MCF 10A (cell line): ENCODE measurements at regions not wholly inside any gene's neighbourhood (a gene's known extent, or its start where the extent isn't known, plus 50 kb on each side); places are given as distances from the start of the nearest gene placed in this dataset.
A peak's percentile ranks its signal among the peaks of the same experiment; 100 is the strongest.

Experiments used
- BruUV-seq: library from RNA; stranded (reverse); fragments of 400-500 nt; replicated peaks from 2 replicates; lab custom pipeline; 2021; lab: Mats Ljungman, UMichigan
- CTCF ChIA-PET: fragments of 300-600 bp; sonication (Branson Sonifier 250); formaldehyde crosslinking; extraction: SDS; loops from one replicate; lab custom pipeline; 2021; ENCODE audit warnings: antibody characterized with exemption, inconsistent platforms; lab: Yijun Ruan, JAX
- POLR2A ChIA-PET: fragments of 300-600, 350-650 bp; sonication (Branson Sonifier 250); formaldehyde crosslinking; extraction: SDS; loops from one replicate; lab custom pipeline; 2020; ENCODE audit warnings: antibody characterized with exemption, inconsistent platforms; lab: Yijun Ruan, JAX
- DNase-seq: peaks from one replicate; pipeline ENCODE4 v3.0.0-alpha.2; 2018; ENCODE audit not compliant: unreplicated experiment
- H3K27ac Mint-ChIP-seq: one replicate; pipeline ENCODE4 v1.8.0; 2022; ENCODE audit warnings: mild to moderate bottlenecking, low read depth, mixed read lengths; ENCODE audit not compliant: unreplicated experiment
- H3K27me3 Mint-ChIP-seq: one replicate; pipeline ENCODE4 v1.8.0; 2022; ENCODE audit warnings: mixed read lengths; ENCODE audit not compliant: insufficient read depth, unreplicated experiment
- H3K36me3 Mint-ChIP-seq: one replicate; pipeline ENCODE4 v1.8.0; 2022; ENCODE audit warnings: mild to moderate bottlenecking, moderate library complexity, mixed read lengths; ENCODE audit not compliant: insufficient read depth, unreplicated experiment
- H3K4me1 Mint-ChIP-seq: one replicate; pipeline ENCODE4 v1.8.0; 2022; ENCODE audit warnings: mixed read lengths; ENCODE audit not compliant: insufficient read depth, unreplicated experiment
- H3K4me3 Mint-ChIP-seq: one replicate; pipeline ENCODE4 v1.8.0; 2022; ENCODE audit warnings: mild to moderate bottlenecking, moderate library complexity, mixed read lengths; ENCODE audit not compliant: unreplicated experiment
- H3K9me3 Mint-ChIP-seq: one replicate; pipeline ENCODE4 v1.8.0; 2022; ENCODE audit warnings: mixed read lengths; ENCODE audit not compliant: unreplicated experiment
- CTCF ChIP-seq: fragments of 200-600 bp; IDR thresholded peaks from one replicate; pipeline ENCODE4 v1.8.0; 2022; ENCODE audit warnings: antibody characterized with exemption, mild to moderate bottlenecking; ENCODE audit not compliant: unreplicated experiment
- intact Hi-C: fragments of 100-400 bp; cut with micrococcal nuclease; formaldehyde crosslinking; loops from 2 replicates; pipeline ENCODE4 v1.14.1; 2022

- Mint-ChIP-seq H3K4me3 (no peak overlapping the region), H3K9me3 (peaks cover 4% of the 10 kb centered on the region), H3K4me1 (no peaks in the 10 kb centered on the region), H3K27me3 (no peaks in the 10 kb centered on the region), H3K36me3 (no peaks in the 10 kb centered on the region), H3K27ac (no peak overlapping the region)
- intact Hi-C loops = no loop called here
- ChIA-PET CTCF (interaction anchor here (0.6 to 2.0 kb wide), 2 partner anchors 163 to 613 kb away, joined by 3 to 7 read pairs; no protein-coding TSS in a partner anchor), POLR2A (interaction anchor here (0.6 kb wide), 1 partner anchor 356 kb away, joined by 3 read pairs; the partner anchor contains the start of gene HSF2)
- DNase-seq = no peak
- TF ChIP-seq CTCF = no peak
- no TSS peak for BruUV-seq
These were observed 356.3 kb upstream of the HSF2 start for GRCh38 chr6:122042960-122043735.

- Mint-ChIP-seq H3K4me3 (no peak overlapping the region), H3K36me3 (no peaks in the 10 kb centered on the region), H3K27me3 (no peaks in the 10 kb centered on the region), H3K9me3 (no peaks in the 10 kb centered on the region), H3K4me1 (peaks cover 7% of the 10 kb centered on the region), H3K27ac (peak overlapping the region; percentile 65)
- TF ChIP-seq CTCF = no peak
- no TSS peak for BruUV-seq
- intact Hi-C loops = no loop called here
- no peak for DNase-seq
- CTCF ChIA-PET = no interaction called here
- POLR2A ChIA-PET = no interaction called here
These were observed 350.9 kb upstream of the HSF2 start for GRCh38 chr6:122048570-122048969.

- peak; percentile 17 for DNase-seq
- Mint-ChIP-seq H3K27me3 (no peaks in the 10 kb centered on the region), H3K4me1 (peaks cover 7% of the 10 kb centered on the region), H3K27ac (peak overlapping the region; percentile 65), H3K36me3 (no peaks in the 10 kb centered on the region), H3K9me3 (no peaks in the 10 kb centered on the region), H3K4me3 (peak overlapping the region; percentile 44)
- ChIA-PET POLR2A (no interaction called here), CTCF (no interaction called here)
- no peak for TF ChIP-seq CTCF
- intact Hi-C loops = no loop called here
- BruUV-seq = no TSS peak
These were observed 350.1 kb upstream of the HSF2 start for GRCh38 chr6:122049341-122049740.

GRCh38 chr6:122050242-122050755 is 349.2 kb upstream of the HSF2 start:
- Mint-ChIP-seq H3K27me3 (no peaks in the 10 kb centered on the region), H3K9me3 (no peaks in the 10 kb centered on the region), H3K36me3 (no peaks in the 10 kb centered on the region), H3K27ac (no peak overlapping the region), H3K4me3 (no peak overlapping the region), H3K4me1 (peaks cover 7% of the 10 kb centered on the region)
- intact Hi-C loops = no loop called here
- DNase-seq = no peak
- BruUV-seq = no TSS peak
- CTCF ChIA-PET = no interaction called here
- POLR2A ChIA-PET = no interaction called here
- no peak for TF ChIP-seq CTCF
